Endothelial cell of umbilical vein (primary cell): ENCODE measurements at regions not wholly inside any gene's neighbourhood (a gene's known extent, or its start where the extent isn't known, plus 50 kb on each side); places are given as distances from the start of the nearest gene placed in this dataset.

ENCODE experiments used
- BruUV-seq: library from RNA; stranded (reverse); fragments of 400-500 nt; replicated peaks from 2 replicates; lab custom pipeline; 2021; lab: Mats Ljungman, UMichigan
- CTCF ChIA-PET: fragments of 300-600, 350-600 bp; sonication (Branson Sonifier 250); formaldehyde crosslinking; loops from one replicate; lab custom pipeline; 2021; ENCODE audit warnings: antibody characterized with exemption, inconsistent platforms; lab: Charles Lee
- POLR2A ChIA-PET: fragments of 300-600, 350-600 bp; sonication (Branson Sonifier 250); formaldehyde crosslinking; loops from one replicate; lab custom pipeline; 2021; ENCODE audit warnings: antibody characterized with exemption, inconsistent platforms; lab: Charles Lee
- DNase-seq: peaks from one replicate; pipeline ENCODE4 v3.0.0-alpha.2; 2011; ENCODE audit warnings: low read depth, low spot score
- FAIRE-seq: peaks from 2 replicates; lab custom pipeline; 2011; peaks lifted over from hg19 to GRCh38; lab: Jason Lieb, UNC
- H2AFZ ChIP-seq: 2 replicates; pipeline ENCODE4 v1.6.0; 2012; ENCODE audit warnings: low read depth, low read length, control low read depth, inconsistent platforms
- H3K27ac ChIP-seq: 2 replicates; pipeline ENCODE4 v1.5.1; 2011; ENCODE audit warnings: low read depth, mild to moderate bottlenecking, control low read depth, low read length, moderate library complexity; ENCODE audit not compliant: insufficient read depth
- H3K27me3 ChIP-seq, 2 experiments: 2 replicates each; pipeline versions ENCODE4 v1.6.0 to v1.6.1; 2011; ENCODE audit warnings: low read length in 2 of 2, mixed read lengths in 1 of 2; ENCODE audit not compliant: control insufficient read depth in 2 of 2, insufficient read depth in 2 of 2
- H3K36me3 ChIP-seq, 2 experiments: 2 replicates in 1 of 2; 3 replicates in 1 of 2; pipeline ENCODE4 v1.5.1; 2011; ENCODE audit warnings: low read length in 2 of 2, mild to moderate bottlenecking in 1 of 2, moderate library complexity in 1 of 2; ENCODE audit not compliant: control insufficient read depth in 2 of 2, insufficient read depth in 2 of 2; ENCODE audit errors: extremely low read depth in 1 of 2
- H3K4me1 ChIP-seq: 3 replicates; pipeline ENCODE4 v1.5.1; 2011; ENCODE audit warnings: mild to moderate bottlenecking, low read length; ENCODE audit not compliant: control insufficient read depth, insufficient read depth; ENCODE audit errors: extremely low read depth
- H3K4me2 ChIP-seq: 2 replicates; pipeline ENCODE4 v1.6.1; 2011; ENCODE audit warnings: low read length, control low read depth, mixed read lengths; ENCODE audit not compliant: insufficient read depth
- H3K4me3 ChIP-seq, 3 experiments: fragments of 200-600 bp in 1 of 3; sonication (generic), shearing (Covaris generic) in 1 of 3; replicated peaks in 1 of 3; 2 replicates each; pipeline ENCODE4 v1.5.1; 2011 to 2016; ENCODE audit warnings: control low read depth in 3 of 3, low read length in 3 of 3, mild to moderate bottlenecking in 2 of 3, inconsistent platforms in 1 of 3, low read depth in 1 of 3, moderate library complexity in 1 of 3; ENCODE audit not compliant: insufficient read depth in 1 of 3
- H3K79me2 ChIP-seq: 2 replicates; pipeline ENCODE4 v1.6.0; 2012; ENCODE audit warnings: low read length, inconsistent platforms; ENCODE audit not compliant: control insufficient read depth, insufficient read depth
- H3K9ac ChIP-seq: replicated peaks from 2 replicates; pipeline ENCODE3; 2011; ENCODE audit warnings: low read length, control low read depth; ENCODE audit not compliant: insufficient read depth; ENCODE audit errors: extremely low read depth
- H3K9me1 ChIP-seq: replicated peaks from 3 replicates; pipeline ENCODE4 v1.6.0; 2011; ENCODE audit warnings: mild to moderate bottlenecking, low read length; ENCODE audit not compliant: control insufficient read depth, insufficient read depth; ENCODE audit errors: extremely low read depth
- H3K9me3 ChIP-seq: replicated peaks from 2 replicates; pipeline ENCODE4 v1.5.1; 2012; ENCODE audit warnings: low read length, inconsistent platforms; ENCODE audit not compliant: control insufficient read depth, insufficient read depth
- H4K20me1 ChIP-seq: replicated peaks from 2 replicates; pipeline ENCODE3; 2011; ENCODE audit warnings: mild to moderate bottlenecking, low read length; ENCODE audit not compliant: control insufficient read depth, insufficient read depth; ENCODE audit errors: extremely low read depth
- CTCF ChIP-seq, 2 donors: IDR thresholded peaks; 1 replicate in 1 of 2; 2 replicates in 1 of 2; pipeline ENCODE4 v1.5.1; 2011; ENCODE audit warnings: low read length in 2 of 2, mild to moderate bottlenecking in 2 of 2, moderate library complexity in 2 of 2, control low read depth in 1 of 2, inconsistent platforms in 1 of 2, low read depth in 1 of 2; ENCODE audit not compliant: insufficient read depth in 1 of 2; ENCODE audit errors: extremely low read depth in 1 of 2
- EZH2 ChIP-seq: IDR thresholded peaks from 2 replicates; pipeline ENCODE4 v1.6.1; 2012; ENCODE audit warnings: borderline replicate concordance, low read depth, mild to moderate bottlenecking, moderate library complexity, low read length, inconsistent platforms; ENCODE audit not compliant: severe bottlenecking
- FOS ChIP-seq: IDR thresholded peaks from 2 replicates; pipeline ENCODE4 v1.6.1; 2011; ENCODE audit warnings: mild to moderate bottlenecking, low read length, moderate library complexity, borderline replicate concordance; ENCODE audit not compliant: insufficient read depth
- GATA2 ChIP-seq: IDR thresholded peaks from 2 replicates; pipeline ENCODE4 v1.7.0; 2011; ENCODE audit warnings: low read depth, mild to moderate bottlenecking, moderate library complexity, mixed read lengths, low read length; ENCODE audit not compliant: insufficient read length, insufficient read depth
- JUN ChIP-seq: IDR thresholded peaks from 2 replicates; pipeline ENCODE4 v1.6.1; 2011; ENCODE audit warnings: borderline replicate concordance, low read depth; ENCODE audit not compliant: insufficient read length, insufficient read depth
- MYC ChIP-seq: IDR thresholded peaks from one replicate; pipeline ENCODE4 v1.6.1; 2011; ENCODE audit warnings: mild to moderate bottlenecking, low read depth, low read length
- POLR2A ChIP-seq: IDR thresholded peaks from 2 replicates; pipeline ENCODE4 v1.6.1; 2012; ENCODE audit warnings: low read depth, mild to moderate bottlenecking, control low read depth, low read length
- POLR2AphosphoS5 ChIP-seq: IDR thresholded peaks from 2 replicates; pipeline ENCODE4 v1.6.1; 2012; ENCODE audit warnings: low read depth, mild to moderate bottlenecking, control low read depth, low read length, moderate library complexity; ENCODE audit not compliant: insufficient read depth
- dilution Hi-C: fragments of 300-500 bp; cut with MboI; formaldehyde crosslinking; loops from one replicate; pipeline ENCODE4 v1.15.0; 2019; ENCODE audit warnings: low sequenced_read_pairs; ENCODE audit not compliant: extremely low pct_ligation_motif_present
- intact Hi-C: fragments of 100-400 bp; cut with micrococcal nuclease; formaldehyde crosslinking; loops from one replicate; pipeline ENCODE4 v1.10.0; 2022
- TF ChIP-seq, protein P1 (sequence below): IDR thresholded peaks from 2 replicates; pipeline ENCODE4 v1.6.1; 2011; ENCODE audit not compliant: insufficient read depth, insufficient read length

DNA sequence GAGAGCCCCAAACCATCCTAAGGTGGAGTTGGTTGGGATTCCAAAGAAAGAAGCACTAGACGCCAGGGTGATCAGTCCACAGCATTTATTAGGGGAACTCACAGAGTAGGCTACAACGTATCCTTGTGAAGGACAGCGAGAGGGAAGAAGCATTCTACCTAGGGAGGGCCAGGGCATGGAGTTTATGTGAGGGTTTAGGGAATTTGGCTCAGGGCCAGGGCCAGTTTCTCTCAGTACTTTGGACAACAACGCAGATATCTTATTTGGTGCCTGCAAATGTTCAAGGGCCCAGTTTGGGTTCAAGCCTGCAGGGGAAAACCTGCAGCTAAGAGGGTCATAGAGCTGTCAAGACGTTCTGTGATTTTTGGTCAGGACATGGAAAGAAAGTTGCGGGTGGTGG, 73.9 kb upstream of the GJB6 start:
- Histone ChIP-seq H2AFZ (no peak overlapping the region), H3K4me2 (no peak overlapping the region), H3K9me3 (no peaks in the 10 kb centered on the region), H3K4me1 (no peaks in the 10 kb centered on the region), H3K4me3 (no peak overlapping the region), H3K9me1 (no peaks in the 10 kb centered on the region), H3K27ac (no peak overlapping the region), H3K9ac (no peak overlapping the region), H3K79me2 (no peaks in the 10 kb centered on the region), H3K27me3 (peaks cover 22 to 26% of the 10 kb centered on the region in 2 experiments), H4K20me1 (no peaks in the 10 kb centered on the region), H3K36me3 (no peaks in the 10 kb centered on the region)
- POLR2A ChIA-PET = no interaction called here
- dilution Hi-C loops (no loop called here), intact Hi-C loops (no loop called here)
- CTCF ChIA-PET = no interaction called here
- no peak for TF ChIP-seq CTCF (IDR thresholded peaks at IDR 0.05; ENCODE audit: extremely low read depth in 1 of 2, insufficient read depth in 1 of 2, low read depth in 1 of 2, low read length in 2 of 2)
- TF ChIP-seq POLR2A = no peak
- no peak for TF ChIP-seq POLR2AphosphoS5
- no peak for TF ChIP-seq EZH2
- no peak for TF ChIP-seq JUN
- no peak for TF ChIP-seq MYC
- TF ChIP-seq GATA2 = no peak
- no peak for TF ChIP-seq FOS
- TF ChIP-seq, protein P1, sequence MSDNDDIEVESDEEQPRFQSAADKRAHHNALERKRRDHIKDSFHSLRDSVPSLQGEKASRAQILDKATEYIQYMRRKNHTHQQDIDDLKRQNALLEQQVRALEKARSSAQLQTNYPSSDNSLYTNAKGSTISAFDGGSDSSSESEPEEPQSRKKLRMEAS = no peak
- DNase-seq (no peak), FAIRE-seq (no peak)
- BruUV-seq = no TSS peak
